Heart left ventricle (tissue), 16 donors: ENCODE measurements at regions not wholly inside any gene's neighbourhood (a gene's known extent, or its start where the extent isn't known, plus 50 kb on each side); places are given as distances from the start of the nearest gene placed in this dataset.

Source experiments
- ATAC-seq, 4 donors: fragments of 200-7000 bp; cut with Tn5 transposase; one replicate each; pipeline ENCODE4 v1.9.1; 2020 to 2022; ENCODE audit warnings: moderate library complexity in 4 of 4, mild to moderate bottlenecking in 3 of 4, moderate number of reproducible peaks in 1 of 4
- DNase-seq, 5 donors: peaks; one replicate each; pipeline ENCODE4 v3.0.0-alpha.2; 2020
- H3K27ac ChIP-seq, 12 donors: fragments of 200-600 bp; sonication (generic) in 4 of 12; one replicate each; pipeline versions ENCODE4 v1.5.0 to v1.8.0; 2016 to 2022; ENCODE audit warnings: mild to moderate bottlenecking in 2 of 12
- H3K27me3 ChIP-seq, 9 donors: fragments of 200-600 bp; sonication (generic) in 2 of 9; one replicate each; pipeline versions ENCODE4 v1.5.1 to v1.8.0; 2016 to 2022; ENCODE audit warnings: mild to moderate bottlenecking in 3 of 9
- H3K36me3 ChIP-seq, 9 donors: fragments of 200-600 bp; sonication (generic) in 2 of 9; one replicate each; pipeline versions ENCODE4 v1.5.0 to v1.8.0; 2018 to 2022; ENCODE audit warnings: mild to moderate bottlenecking in 2 of 9
- H3K4me1 ChIP-seq, 12 donors: fragments of 200-600 bp; sonication (generic) in 4 of 12; one replicate each; pipeline versions ENCODE4 v1.5.0 to v1.8.0; 2016 to 2022; ENCODE audit warnings: mild to moderate bottlenecking in 3 of 12
- H3K4me3 ChIP-seq, 12 donors: fragments of 200-600 bp; sonication (generic) in 4 of 12; one replicate each; pipeline versions ENCODE4 v1.5.0 to v1.8.0; 2017 to 2022; ENCODE audit warnings: mild to moderate bottlenecking in 9 of 12, moderate library complexity in 4 of 12
- H3K9me3 ChIP-seq, 12 donors: fragments of 200-600 bp; sonication (generic) in 4 of 12; one replicate each; pipeline versions ENCODE4 v1.5.0 to v1.8.0; 2016 to 2022; ENCODE audit warnings: mild to moderate bottlenecking in 1 of 12
- CTCF ChIP-seq, 12 donors: fragments of 200-600 bp; sonication (generic) in 4 of 12; IDR thresholded peaks; one replicate each; pipeline versions ENCODE4 v1.5.0 to v1.8.0; 2018 to 2022; ENCODE audit warnings: antibody characterized with exemption in 12 of 12, mild to moderate bottlenecking in 5 of 12
- POLR2A ChIP-seq, 2 donors: fragments of 450-650 bp; IDR thresholded peaks; one replicate each; pipeline ENCODE4 v1.6.1; 2017; ENCODE audit warnings: antibody characterized with exemption in 2 of 2, mild to moderate bottlenecking in 2 of 2, moderate library complexity in 2 of 2
- WGBS, 4 donors: extraction: QIAGEN DNeasy Blood & Tissue Kit in 2 of 4; methylation state at CpG; one replicate each; pipeline versions ENCODE4 v1.1.5 to v1.1.7; 2013 to 2018; 5-methylcytosine and 5-hydroxymethylcytosine counted together
- intact Hi-C, 10 donors: fragments of 100-400 bp; cut with DNase I; formaldehyde crosslinking; loops; one replicate each; pipeline versions ENCODE4 v1.11.1 to v1.14.2; 2022
- donor health status: ischemic (EF 13 %, LVEDD 7.1; RV severe dilation, severe dysfunction).
- donor health status: healthy with polysubstance abuse.
- donor health status: DM: no; HTN: yes; CAD: no.
- donor health status: DM: no; HTN: no; CAD: no.
- donor health status: ischemic (EF 25% LVEDD 6.9; RV normal size, moderate dysfunction).
- donor health status: ischemic (EF 25% LVEDD 5.7; RV mildly dilated, moderate dysfunction).
- donor health status: healthy.
- donor health status: DM: yes; HTN: yes; CAD: no.
- donor health status: ischemic (EF 35%, LVEDD 5.7; RV mildly dilated, moderate dysfunction).
- donor health status: nonischemic (EF 11% LVEDD 7.7; RV severe dilation, severe dysfunction).
- donor health status: DM: yes; HTN: yes; CAD: no.
- donor health status: PGD.
- donor health status: ischemic (EF 29% LVEDD 5.4; RV normal size, mild dysfunction).
- donor health status: nonischemic (EF 23%, LVEDD 6.1; RV moderate dilation, normal function).

- Histone ChIP-seq H3K27me3 (peaks cover 0 to 26% (median 8%) of the 10 kb centered on the region in 9 donors), H3K4me1 (no peaks in the 10 kb centered on the region), H3K27ac (no peak overlapping the region), H3K36me3 (no peaks in the 10 kb centered on the region), H3K4me3 (no peak overlapping the region), H3K9me3 (peaks cover 0 to 14% (median 2%) of the 10 kb centered on the region in 12 donors)
- DNase-seq (no peak), ATAC-seq (no peak)
- TF ChIP-seq CTCF (IDR thresholded peaks at IDR 0.05): no peak
- TF ChIP-seq POLR2A (IDR thresholded peaks at IDR 0.05): no peak
- intact Hi-C loops: no loop called here
- 54 to 72% (median 65%) methylated on average over 4 of the region's 4 CpGs for WGBS, 4 donors
Measured at GRCh38 chr1:38667626-38668025, 191.9 kb downstream of the RRAGC start.

GRCh38 chr1:38662126-38662525, 197.4 kb downstream of the RRAGC start:
- Histone ChIP-seq H3K4me3 (no peak overlapping the region), H3K4me1 (no peaks in the 10 kb centered on the region), H3K36me3 (no peaks in the 10 kb centered on the region), H3K9me3 (peaks cover 0 to 23% (median 2%) of the 10 kb centered on the region in 12 donors), H3K27ac (no peak overlapping the region), H3K27me3 (peaks cover 0 to 33% (median 6%) of the 10 kb centered on the region in 9 donors)
- ATAC-seq: no peak
- intact Hi-C loops: no loop called here
- no peak for TF ChIP-seq CTCF (IDR thresholded peaks at IDR 0.05)
- no peak for TF ChIP-seq POLR2A (IDR thresholded peaks at IDR 0.05)
- DNase-seq: no peak
- 70 to 78% (median 74%) methylated on average over 7 of the region's 7 CpGs for WGBS, 4 donors

- WGBS, 4 donors: 41 to 59% (median 49%) methylated on average over 1 of the region's 1 CpG
- H3K9me3 ChIP-seq: peaks cover 0 to 9% (median 0%) of the 10 kb centered on the region in 12 donors
- peaks cover 0 to 29% (median 2%) of the 10 kb centered on the region in 9 donors for H3K27me3 ChIP-seq
- no peak overlapping the region for H3K27ac ChIP-seq
- no peaks in the 10 kb centered on the region for H3K4me1 ChIP-seq
- H3K36me3 ChIP-seq: no peaks in the 10 kb centered on the region
- TF ChIP-seq CTCF (IDR thresholded peaks at IDR 0.05) (no peak), POLR2A (IDR thresholded peaks at IDR 0.05) (no peak)
- intact Hi-C loops: no loop called here
- H3K4me3 ChIP-seq: no peak overlapping the region
- DNase-seq: no peak
- no peak for ATAC-seq
Measured at GRCh38 chr1:38658883-38659282, 200.7 kb downstream of the RRAGC start.

- Histone ChIP-seq H3K4me3 (no peak overlapping the region), H3K36me3 (no peaks in the 10 kb centered on the region), H3K27ac (no peak overlapping the region), H3K27me3 (peaks cover 0 to 23% (median 0%) of the 10 kb centered on the region in 9 donors), H3K9me3 (peaks cover 0 to 9% (median 0%) of the 10 kb centered on the region in 12 donors), H3K4me1 (no peaks in the 10 kb centered on the region)
- no peak for ATAC-seq
- DNase-seq: no peak
- intact Hi-C loops: no loop called here
- 89 to 96% (median 91%) methylated on average over 2 of the region's 2 CpGs for WGBS, 4 donors
- TF ChIP-seq CTCF (IDR thresholded peaks at IDR 0.05) (no peak), POLR2A (IDR thresholded peaks at IDR 0.05) (no peak)
Measured at GRCh38 chr1:38657873-38658272, 201.7 kb downstream of the RRAGC start.
